ENCODE measurements at regions not wholly inside any gene's neighbourhood (a gene's known extent, or its start where the extent isn't known, plus 50 kb on each side); places are given as distances from the start of the nearest gene placed in this dataset.

- TF ChIP-seq POLR2AphosphoS5 (IDR thresholded peaks at IDR 0.05; ENCODE audit: low read depth, low read length), result no peak
- TF ChIP-seq SIN3A (IDR thresholded peaks at IDR 0.05; ENCODE audit: low read depth), result no peak
- TF ChIP-seq CEBPB (IDR thresholded peaks at IDR 0.05; ENCODE audit: low read depth), result no peak
- no peak for TF ChIP-seq ELF1 (IDR thresholded peaks at IDR 0.05; ENCODE audit: borderline replicate concordance, low read depth)
- TF ChIP-seq ZNF274 (IDR thresholded peaks at IDR 0.05; ENCODE audit: low read depth, low read length), result no peak
- no peak for TF ChIP-seq SRF (IDR thresholded peaks at IDR 0.05; ENCODE audit: low read depth)
- no peak for TF ChIP-seq YY1 (IDR thresholded peaks at IDR 0.05; ENCODE audit: extremely low read depth, insufficient replicate concordance, low read depth, low read length)
- no peak for TF ChIP-seq EGR1 (IDR thresholded peaks at IDR 0.05; ENCODE audit: low read depth)
- no peak for TF ChIP-seq ZBTB33 (IDR thresholded peaks at IDR 0.05; ENCODE audit: extremely low read depth, insufficient replicate concordance, low read length)
- TF ChIP-seq ATF3 (IDR thresholded peaks at IDR 0.05), result no peak
- no peak for TF ChIP-seq TCF7L2 (IDR thresholded peaks at IDR 0.05; ENCODE audit: borderline replicate concordance, extremely low read depth, insufficient read depth, insufficient read length)
- TF ChIP-seq ZFX (IDR thresholded peaks at IDR 0.05), result no peak
Measured at GRCh38 chr5:32514806-32515205, 70.3 kb upstream of the ZFR start (continued).

- DNase-seq (ENCODE audit: low read depth, low spot score), result no peak
- no peak overlapping the region for H3K27ac ChIP-seq (ENCODE audit: low read depth, low read length)
- intact Hi-C loops (cut with micrococcal nuclease), result no loop called here
- no peak overlapping the region for H2AFZ ChIP-seq (ENCODE audit: low read depth, low read length, poor library complexity, severe bottlenecking)
- H3K27me3 ChIP-seq (ENCODE audit: insufficient read depth, low read length), result no peaks in the 10 kb centered on the region
- no peaks in the 10 kb centered on the region for H3K79me2 ChIP-seq (ENCODE audit: insufficient read depth, low read length)
- H3K36me3 ChIP-seq (ENCODE audit: control insufficient read depth in 1 of 2, insufficient read depth in 2 of 2, low read length in 2 of 2), result no peaks in the 10 kb centered on the region
- ATAC-seq, result no peak
- no peak overlapping the region for H3K4me2 ChIP-seq (ENCODE audit: low read length)
- CTCF ChIA-PET, result no interaction called here
- POLR2A ChIA-PET, result no interaction called here
- H3K9ac ChIP-seq (ENCODE audit: low read length), result no peak overlapping the region
- TF ChIP-seq EGR1 (IDR thresholded peaks at IDR 0.05; ENCODE audit: low read depth) (no peak), CTCF (IDR thresholded peaks at IDR 0.05 in 2 of 3, conservative IDR thresholded peaks at IDR 0.05 in 1 of 3; ENCODE audit: borderline replicate concordance in 1 of 3, insufficient read depth in 1 of 3, low read depth in 2 of 3, low read length in 2 of 3) (no peak), EZH2 (IDR thresholded peaks at IDR 0.05) (no peak), POLR2AphosphoS5 (IDR thresholded peaks at IDR 0.05; ENCODE audit: low read depth, low read length) (no peak), SRF (IDR thresholded peaks at IDR 0.05; ENCODE audit: low read depth) (no peak), JUND (IDR thresholded peaks at IDR 0.05) (no peak), YY1 (IDR thresholded peaks at IDR 0.05; ENCODE audit: extremely low read depth, insufficient replicate concordance, low read depth, low read length) (no peak), TCF7L2 (IDR thresholded peaks at IDR 0.05; ENCODE audit: borderline replicate concordance, extremely low read depth, insufficient read depth, insufficient read length) (no peak), CEBPB (IDR thresholded peaks at IDR 0.05; ENCODE audit: low read depth) (no peak), SIN3A (IDR thresholded peaks at IDR 0.05; ENCODE audit: low read depth) (no peak), POLR2A (IDR thresholded peaks at IDR 0.05; ENCODE audit: borderline replicate concordance, extremely low read depth, insufficient read depth, insufficient read length) (no peak), REST (IDR thresholded peaks at IDR 0.05; ENCODE audit: low read depth) (no peak)
- no TSS peak for BruUV-seq (replicated peaks)
- H3K9me2 ChIP-seq (ENCODE audit: insufficient read depth), result no peaks in the 10 kb centered on the region
- no peaks in the 10 kb centered on the region for H3K4me1 ChIP-seq (ENCODE audit: control insufficient read depth in 1 of 2, insufficient read depth in 2 of 2, low read length in 2 of 2)
- RAD21 ChIA-PET (ENCODE audit: low non-redundant PET in 1 of 2, low total read pairs in 2 of 2, uncharacterized antibody in 2 of 2, unreplicated experiment in 2 of 2), result no interaction called here
- no peak overlapping the region for H3K4me3 ChIP-seq (replicated peaks in 1 of 2; ENCODE audit: low read depth in 1 of 2, low read length in 2 of 2)
- H3K9me3 ChIP-seq (ENCODE audit: control insufficient read depth in 1 of 2, insufficient read depth in 1 of 2, low read depth in 1 of 2, low read length in 2 of 2), result no peaks in the 10 kb centered on the region
- H4K20me1 ChIP-seq (ENCODE audit: insufficient read depth), result no peaks in the 10 kb centered on the region
Measured at GRCh38 chr5:32512926-32513325, 68.4 kb upstream of the ZFR start.

Measured in HCT116 (cell line).